ENCODE measurements at regions not wholly inside any gene's neighbourhood (a gene's known extent, or its start where the extent isn't known, plus 50 kb on each side); places are given as distances from the start of the nearest gene placed in this dataset.

GRCh38 chr6:8639928-8640649, 204.7 kb upstream of the SLC35B3 start:
- intact Hi-C loops (cut with DNase I; ENCODE audit: low total_unique reads) = no loop called here
- Histone ChIP-seq H3K27ac (no peak overlapping the region), H3K4me3 (no peak overlapping the region), H3K4me1 (no peaks in the 10 kb centered on the region), H3K27me3 (replicated peaks in 1 of 7) (no peaks in the 10 kb centered on the region), H3K36me3 (no peaks in the 10 kb centered on the region), H3K9me3 (peaks cover 0 to 36% (median 14%) of the 10 kb centered on the region in 8 donors)
- WGBS, 5 donors = 49 to 67% (median 59%) methylated on average over 3 of the region's 3 CpGs
- no peak for TF ChIP-seq POLR2A (IDR thresholded peaks at IDR 0.05)
- TF ChIP-seq CTCF (IDR thresholded peaks at IDR 0.05 in 8 of 11, conservative IDR thresholded peaks at IDR 0.05 in 3 of 11) = no peak
- TF ChIP-seq POLR2AphosphoS5 (IDR thresholded peaks at IDR 0.05) = no peak
- DNase-seq = no peak

GRCh38 chr6:8637896-8638597, 202.7 kb upstream of the SLC35B3 start:
- H3K27ac ChIP-seq = no peak overlapping the region
- H3K4me1 ChIP-seq = no peaks in the 10 kb centered on the region
- intact Hi-C loops (cut with DNase I; ENCODE audit: low total_unique reads) = no loop called here
- H3K36me3 ChIP-seq = no peaks in the 10 kb centered on the region
- no peak for DNase-seq
- WGBS, 5 donors = 74 to 89% (median 77%) methylated on average over 4 of the region's 4 CpGs
- TF ChIP-seq POLR2A (IDR thresholded peaks at IDR 0.05) (no peak), POLR2AphosphoS5 (IDR thresholded peaks at IDR 0.05) (no peak), CTCF (IDR thresholded peaks at IDR 0.05 in 8 of 11, conservative IDR thresholded peaks at IDR 0.05 in 3 of 11) (no peak)
- no peaks in the 10 kb centered on the region for H3K27me3 ChIP-seq (replicated peaks in 1 of 7)
- peaks cover 0 to 24% (median 2%) of the 10 kb centered on the region in 8 donors for H3K9me3 ChIP-seq
- no peak overlapping the region for H3K4me3 ChIP-seq

GRCh38 chr6:8633762-8634161, 198.4 kb upstream of the SLC35B3 start:
- H3K27ac ChIP-seq = no peak overlapping the region
- 59 to 78% (median 68%) methylated on average over 3 of the region's 3 CpGs for WGBS, 5 donors
- no peaks in the 10 kb centered on the region for H3K36me3 ChIP-seq
- TF ChIP-seq POLR2A (IDR thresholded peaks at IDR 0.05) (no peak), CTCF (IDR thresholded peaks at IDR 0.05 in 8 of 11, conservative IDR thresholded peaks at IDR 0.05 in 3 of 11) (no peak), POLR2AphosphoS5 (IDR thresholded peaks at IDR 0.05) (no peak)
- no peaks in the 10 kb centered on the region for H3K27me3 ChIP-seq (replicated peaks in 1 of 7)
- no peaks in the 10 kb centered on the region for H3K4me1 ChIP-seq
- intact Hi-C loops (cut with DNase I; ENCODE audit: low total_unique reads) = no loop called here
- no peak overlapping the region for H3K4me3 ChIP-seq
- H3K9me3 ChIP-seq = peaks cover 0 to 19% (median 2%) of the 10 kb centered on the region in 8 donors
- DNase-seq = no peak

- intact Hi-C loops (cut with DNase I; ENCODE audit: low total_unique reads) = no loop called here
- 65 to 85% (median 79%) methylated on average over 1 of the region's 1 CpG for WGBS, 5 donors
- H3K9me3 ChIP-seq = peaks cover 0 to 13% (median 0%) of the 10 kb centered on the region in 8 donors
- no peak for DNase-seq
- TF ChIP-seq POLR2A (IDR thresholded peaks at IDR 0.05) (no peak), POLR2AphosphoS5 (IDR thresholded peaks at IDR 0.05) (no peak), CTCF (IDR thresholded peaks at IDR 0.05 in 8 of 11, conservative IDR thresholded peaks at IDR 0.05 in 3 of 11) (no peak)
- no peaks in the 10 kb centered on the region for H3K4me1 ChIP-seq
- H3K27me3 ChIP-seq (replicated peaks in 1 of 7) = no peaks in the 10 kb centered on the region
- no peak overlapping the region for H3K27ac ChIP-seq
- no peaks in the 10 kb centered on the region for H3K36me3 ChIP-seq
- no peak overlapping the region for H3K4me3 ChIP-seq
Measured at GRCh38 chr6:8628736-8629135, 193.4 kb upstream of the SLC35B3 start.

All from spleen (tissue), 11 donors.